ENCODE measurements at regions not wholly inside any gene's neighbourhood (a gene's known extent, or its start where the extent isn't known, plus 50 kb on each side); places are given as distances from the start of the nearest gene placed in this dataset.

GRCh38 chr14:47919334-47919846 is 244.0 kb upstream of the MDGA2 start:
- TF ChIP-seq CTCF (IDR thresholded peaks at IDR 0.05; ENCODE audit: low read depth, low read length, missing input control) (no peak), RXRA (IDR thresholded peaks at IDR 0.05) (no peak)
